RPMI8226 (cell line): ENCODE measurements at regions not wholly inside any gene's neighbourhood (a gene's known extent, or its start where the extent isn't known, plus 50 kb on each side); places are given as distances from the start of the nearest gene placed in this dataset.

Experiments used
- DNase-seq: peaks from one replicate; pipeline ENCODE4 v3.0.0-alpha.2; 2015

DNA sequence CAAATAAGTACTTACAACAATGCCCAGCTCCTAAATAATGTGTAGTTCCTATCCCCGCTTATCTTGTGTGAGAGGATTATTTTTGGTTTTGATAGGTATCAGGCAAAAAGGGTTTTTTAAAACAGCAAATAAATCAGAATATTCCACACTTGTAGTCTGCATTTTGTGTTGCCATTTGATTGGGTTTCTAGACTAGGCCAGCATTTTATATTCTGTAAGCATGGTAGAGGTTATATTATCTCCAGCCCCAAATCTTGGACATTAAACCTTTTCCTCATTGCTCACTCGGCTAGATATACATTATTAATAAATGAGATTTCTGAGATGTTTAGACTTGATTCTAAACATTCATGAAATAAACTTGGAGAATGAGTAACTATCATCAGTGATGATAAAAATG lies 165.7 kb upstream of the C1orf21 start:
- DNase-seq = no peak

DNA sequence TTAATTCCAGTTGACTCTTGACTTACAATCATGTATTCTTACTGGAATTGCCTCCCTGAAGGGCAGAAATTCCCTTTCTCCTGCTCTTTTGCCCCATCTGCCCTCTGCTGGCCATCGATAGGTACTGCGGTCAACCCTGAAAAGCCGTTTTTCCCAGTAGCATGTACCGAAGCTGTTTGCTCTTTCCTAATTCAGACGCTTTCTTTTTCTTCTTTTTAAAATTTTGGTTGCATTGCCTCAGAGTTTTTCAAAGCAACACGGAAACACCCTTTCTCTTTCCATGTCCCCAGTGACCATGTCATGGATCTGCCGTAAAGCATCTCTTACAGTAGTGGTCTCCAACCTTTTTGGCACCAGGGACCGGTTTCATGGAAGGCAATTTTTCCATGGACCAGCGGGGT lies 164.2 kb upstream of the C1orf21 start:
- DNase-seq = peak; percentile 55

DNA sequence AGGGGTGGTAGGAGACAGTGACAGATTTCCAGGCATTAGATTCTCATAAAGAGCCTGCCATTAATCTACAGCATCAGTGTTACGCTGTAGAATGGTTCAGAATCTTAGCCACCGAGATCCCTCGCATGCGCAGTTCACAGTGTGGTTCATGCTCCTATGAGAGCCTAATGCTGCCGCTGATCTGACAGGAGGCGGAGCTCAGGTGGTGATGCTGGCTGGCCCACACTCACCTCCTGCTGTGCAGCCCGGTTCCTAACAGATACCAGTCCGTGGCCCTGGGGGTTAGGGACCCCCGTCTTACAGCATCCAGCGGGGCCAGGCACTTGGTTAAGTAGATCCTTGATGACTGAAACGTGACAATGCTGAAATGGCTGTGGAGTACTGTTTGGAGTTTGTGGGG lies 163.6 kb upstream of the C1orf21 start:
- DNase-seq = no peak

DNA sequence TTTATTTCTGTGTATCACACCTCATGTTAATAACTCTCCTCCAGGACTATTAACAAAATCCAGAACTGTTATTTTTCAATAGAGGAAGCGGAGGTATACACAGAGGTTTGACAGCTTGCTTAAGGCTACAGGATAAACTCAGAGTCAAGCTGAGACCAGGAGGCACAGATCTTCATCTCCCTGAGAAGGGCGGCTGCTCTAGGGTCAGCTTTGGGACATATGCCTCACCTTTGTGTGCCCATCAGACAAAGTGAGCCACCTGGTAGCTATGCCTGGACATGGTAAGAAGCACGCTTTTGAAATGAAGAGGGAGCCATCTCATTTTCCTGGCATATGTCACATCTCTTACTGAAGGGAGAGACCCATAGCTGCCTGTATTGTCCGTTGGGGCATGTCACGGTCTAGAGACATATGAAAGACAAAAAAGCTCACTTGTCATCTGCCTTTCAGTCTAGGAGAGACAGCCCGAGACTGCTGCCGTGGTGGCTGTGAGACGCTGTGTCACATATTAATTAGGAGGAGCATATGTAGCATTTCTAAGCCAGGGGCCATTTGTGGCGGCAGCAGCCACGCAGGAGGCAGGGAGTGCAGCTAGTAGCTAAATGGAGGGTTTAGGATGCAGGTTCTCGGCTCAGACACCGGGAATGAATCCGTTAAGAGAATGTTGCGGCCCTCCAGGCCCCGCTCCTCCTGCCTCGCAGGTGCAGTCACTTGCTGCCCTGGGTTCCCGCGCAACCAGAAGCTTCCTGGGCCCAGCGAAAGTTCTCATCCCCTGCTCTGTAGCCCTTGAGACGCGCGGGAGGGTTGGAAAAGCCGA lies 161.3 kb upstream of the C1orf21 start:
- DNase-seq = no peak

DNA sequence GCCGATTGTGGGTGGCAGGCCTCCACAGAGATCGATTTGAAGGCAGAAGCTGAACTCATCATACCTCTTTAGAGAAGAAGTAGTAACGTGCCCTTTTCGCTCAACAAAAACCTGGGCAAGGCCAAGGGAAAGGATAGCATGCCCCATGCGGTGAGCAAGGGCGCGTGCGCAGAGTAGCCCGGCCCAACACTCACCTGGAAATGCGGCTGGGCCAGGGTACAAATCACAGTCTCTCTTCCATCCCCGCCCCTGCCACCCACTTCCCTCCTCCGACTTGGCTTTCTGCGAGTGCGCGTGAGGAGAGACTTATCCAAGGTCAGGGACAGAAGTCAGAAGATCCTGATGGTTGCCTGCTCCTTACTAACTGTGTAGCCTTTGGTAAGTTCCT lies 160.7 kb upstream of the C1orf21 start:
- DNase-seq = no peak

DNA sequence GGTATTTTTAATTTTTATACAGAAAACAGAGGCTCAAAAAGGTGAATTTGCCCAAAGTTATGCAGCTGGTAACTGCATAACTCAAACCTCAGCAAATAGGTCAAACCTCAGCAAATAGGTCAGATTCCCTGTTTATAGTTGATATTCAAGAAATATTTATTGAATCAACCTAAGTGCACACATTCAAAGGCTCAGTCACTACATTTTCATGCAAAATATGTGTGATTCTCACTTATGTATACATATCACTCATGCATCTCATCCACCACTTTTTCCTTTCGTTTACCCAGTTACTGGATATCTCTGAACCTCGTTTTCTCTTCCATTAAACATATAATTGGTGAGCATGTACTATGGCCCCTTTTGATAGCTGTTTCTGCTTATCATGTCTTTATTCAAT lies 158.3 kb upstream of the C1orf21 start:
- no peak for DNase-seq

DNA sequence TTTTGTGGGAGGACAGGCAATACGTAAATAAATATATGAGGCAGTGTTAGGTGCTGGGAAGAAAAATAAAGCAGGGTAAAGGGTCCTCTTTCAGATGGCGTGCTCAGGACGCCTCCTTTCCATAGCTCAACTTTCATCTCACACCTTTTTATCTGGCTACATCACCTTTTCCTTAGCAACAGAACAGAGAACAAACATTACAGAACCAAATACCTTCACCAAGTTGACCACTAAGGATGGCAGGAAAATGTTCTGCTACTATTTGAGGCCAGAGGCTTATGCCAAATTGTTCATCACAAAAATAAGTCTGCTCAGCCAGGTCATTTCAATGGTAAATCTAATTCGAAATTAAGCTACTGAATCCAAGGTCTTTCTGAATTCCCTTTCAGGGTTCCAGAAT lies 149.2 kb upstream of the C1orf21 start:
- no peak for DNase-seq

DNA sequence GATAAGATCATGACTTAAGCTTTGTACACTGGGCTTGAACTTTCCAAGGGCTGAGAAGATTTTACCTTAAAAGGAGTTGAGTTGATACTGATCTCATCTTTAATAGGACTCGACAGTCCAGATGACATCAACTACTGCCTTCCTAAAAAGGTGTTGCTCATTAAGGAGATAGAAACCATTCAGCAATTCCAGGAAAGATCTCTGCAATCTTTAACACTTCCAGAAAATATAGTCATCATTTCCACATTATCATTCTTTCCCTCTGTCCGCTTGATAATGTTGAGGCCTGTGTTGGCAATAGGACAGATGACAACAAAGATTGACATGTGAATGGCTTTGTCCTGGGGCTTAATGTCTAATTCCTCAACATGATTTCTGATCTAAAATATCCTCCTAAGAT lies 145.4 kb upstream of the C1orf21 start:
- DNase-seq = no peak

DNA sequence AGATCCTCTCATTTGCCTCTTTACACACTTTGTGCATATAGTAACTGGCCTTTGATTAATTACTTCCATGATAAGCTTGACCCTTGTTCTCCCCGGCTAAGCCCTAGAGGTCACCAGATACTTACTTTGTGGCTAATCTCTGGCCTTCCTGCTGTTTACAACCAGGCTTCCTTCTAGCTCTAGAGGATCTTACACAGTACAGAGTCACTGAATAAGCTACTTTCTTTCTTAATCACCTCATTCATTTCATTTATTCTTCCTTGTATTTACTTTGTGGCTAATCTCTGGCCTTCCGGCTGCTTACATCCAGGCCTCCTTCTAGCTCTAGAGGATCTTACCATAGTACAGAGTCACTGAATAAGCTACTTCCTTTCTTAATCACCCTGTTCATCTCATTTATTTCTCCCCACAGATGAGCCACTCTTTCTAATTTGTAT lies 144.3 kb upstream of the C1orf21 start:
- no peak for DNase-seq

DNA sequence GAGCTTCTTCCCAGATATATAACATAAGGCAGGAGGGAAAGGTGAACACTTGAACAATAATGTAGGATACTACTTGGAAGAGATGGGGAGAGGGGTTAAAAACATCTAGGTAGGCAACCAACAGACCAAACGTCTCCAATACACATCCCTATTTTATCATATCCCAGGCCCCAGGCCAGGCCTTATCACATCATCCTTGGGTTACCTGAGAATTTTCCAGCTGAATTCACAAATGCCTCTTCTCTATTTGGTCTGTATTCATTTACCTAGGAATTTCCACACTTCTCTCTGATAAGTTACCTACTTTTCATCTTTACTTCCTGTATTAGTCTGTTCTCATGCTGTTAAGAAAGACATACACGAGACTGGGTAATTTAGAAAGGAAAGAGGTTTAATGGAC lies 141.9 kb upstream of the C1orf21 start:
- no peak for DNase-seq

DNA sequence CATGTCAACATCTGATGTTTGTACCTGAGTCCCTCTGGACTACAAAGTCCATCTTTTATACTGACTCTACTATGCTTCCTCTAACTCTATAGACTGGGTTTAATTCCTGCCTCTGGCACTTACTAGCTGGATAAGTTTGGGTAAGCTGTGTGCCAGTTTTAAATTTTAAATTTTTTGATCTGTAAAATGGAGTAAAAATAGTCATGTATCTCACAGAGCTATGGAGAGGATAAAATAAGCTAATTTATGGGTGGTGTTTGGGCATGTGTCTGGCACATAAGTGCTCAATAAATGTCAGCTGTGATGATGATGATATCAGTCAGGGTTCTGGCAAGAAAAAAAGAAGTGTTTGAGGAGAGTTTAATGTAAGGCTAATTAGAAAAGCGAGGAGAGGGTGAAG lies 139.2 kb upstream of the C1orf21 start:
- DNase-seq = no peak

DNA sequence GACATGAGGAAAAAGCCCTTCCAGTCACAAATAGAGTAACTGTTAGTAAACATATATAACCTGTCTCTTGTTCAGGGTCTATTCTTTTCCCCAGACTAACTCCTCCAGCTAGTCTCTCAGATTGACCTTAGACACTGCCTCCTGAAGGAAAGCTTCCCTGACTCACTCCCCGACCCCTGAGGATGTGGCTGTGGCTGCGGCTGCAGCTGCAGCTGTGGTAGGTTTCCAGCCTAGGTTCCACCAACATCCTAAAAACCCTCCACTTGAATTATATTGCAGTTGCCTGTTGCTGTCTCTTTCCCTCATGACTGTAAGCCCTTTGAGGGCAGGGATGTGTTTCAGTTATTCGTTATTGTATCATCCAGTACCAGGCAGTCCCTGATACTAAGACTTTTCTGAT lies 132.9 kb upstream of the C1orf21 start:
- DNase-seq = no peak

DNA sequence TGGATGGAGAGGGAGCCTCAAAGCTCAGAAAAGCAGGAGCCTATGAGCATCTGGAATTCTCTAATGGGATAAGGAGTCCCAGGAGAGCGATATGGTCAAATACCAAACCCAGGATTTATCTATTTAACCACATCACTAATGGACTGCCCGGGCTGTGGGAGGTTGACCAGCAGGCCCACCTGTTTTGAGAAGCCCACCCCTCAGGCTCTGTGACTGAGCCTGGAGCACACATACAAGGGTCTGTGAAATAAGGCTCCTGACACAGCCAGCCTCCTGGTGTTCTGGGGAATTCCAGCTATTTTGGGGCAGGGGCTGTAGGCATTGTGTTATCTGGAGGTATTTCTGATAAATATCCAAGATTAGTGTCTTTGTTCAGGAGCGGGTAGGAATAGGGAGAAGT lies 132.0 kb upstream of the C1orf21 start:
- DNase-seq = no peak

DNA sequence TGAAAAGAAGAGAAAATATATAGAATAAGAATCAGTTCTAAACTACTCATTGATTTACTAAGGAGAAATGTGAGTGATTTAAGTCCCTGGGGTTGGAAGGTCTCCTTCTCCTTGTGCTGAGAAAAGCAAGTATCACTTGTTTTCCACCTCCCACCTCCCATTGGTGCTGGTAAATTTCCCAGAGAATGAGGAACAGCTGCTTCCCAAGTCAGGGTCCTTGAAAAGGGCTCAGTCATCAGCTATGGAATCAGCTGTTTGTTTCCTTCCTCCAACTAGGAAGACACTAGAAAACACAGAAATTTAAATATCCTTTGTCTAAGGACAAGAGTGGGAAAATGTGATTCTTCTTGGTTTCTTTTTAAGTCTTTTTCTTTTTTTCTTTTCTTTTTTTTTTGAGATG lies 131.3 kb upstream of the C1orf21 start:
- no peak for DNase-seq

DNA sequence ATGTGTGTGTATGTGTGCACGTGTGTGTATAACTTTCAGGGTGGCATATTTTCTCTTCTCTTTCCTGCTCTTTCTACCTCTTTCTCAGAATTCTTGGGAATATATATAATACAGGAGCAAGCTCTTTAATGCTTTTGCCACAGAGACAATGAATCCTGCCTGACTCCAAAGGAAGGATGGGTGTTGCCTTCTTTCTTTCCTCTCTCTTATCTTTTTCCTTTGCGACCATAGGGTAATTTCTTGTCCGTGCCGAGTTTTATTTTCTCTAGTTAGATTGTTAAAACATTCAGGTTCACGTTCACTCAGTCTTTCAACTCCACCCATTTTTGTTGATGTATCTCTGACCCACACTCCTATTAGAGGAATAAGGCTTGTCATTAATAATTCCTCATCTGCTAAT lies 129.0 kb upstream of the C1orf21 start:
- no peak for DNase-seq

DNA sequence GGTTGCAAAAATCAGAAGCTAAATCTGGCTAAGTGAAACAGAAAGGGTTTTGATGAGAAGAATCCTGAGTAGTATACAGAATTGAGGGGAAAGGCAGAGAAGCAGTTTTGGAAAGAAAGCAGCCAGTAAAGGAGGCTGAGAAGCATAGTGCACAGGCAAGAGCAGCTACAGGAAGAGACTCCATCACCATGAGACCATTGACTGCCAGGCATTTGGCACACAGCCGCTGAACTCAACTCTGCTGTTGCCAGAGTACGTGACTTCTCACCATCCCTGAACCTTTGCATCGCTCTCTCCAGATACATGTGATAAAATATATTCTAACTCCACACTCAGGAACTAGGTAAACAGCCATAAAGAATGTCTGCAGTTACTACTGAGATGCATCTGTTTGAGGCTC lies 128.3 kb upstream of the C1orf21 start:
- no peak for DNase-seq

DNA sequence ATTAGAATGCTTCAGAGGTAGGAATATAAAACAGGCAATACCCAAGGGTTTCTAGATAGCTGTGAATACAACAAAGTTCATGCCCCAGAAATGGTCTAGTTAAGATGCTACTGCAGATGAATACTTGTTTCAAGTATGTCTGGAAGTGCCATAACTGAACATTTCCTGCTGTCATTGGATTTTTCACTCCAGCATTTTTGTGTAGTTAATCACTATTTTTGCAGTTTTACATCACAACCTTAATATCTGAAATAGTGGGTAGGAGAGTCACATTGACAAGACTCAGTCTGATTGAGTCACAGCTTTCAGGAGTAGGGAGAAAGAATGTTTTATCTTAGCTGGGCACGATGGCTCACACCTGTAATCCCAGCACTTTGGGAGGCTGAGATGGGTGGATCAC lies 126.4 kb upstream of the C1orf21 start:
- DNase-seq = no peak

DNA sequence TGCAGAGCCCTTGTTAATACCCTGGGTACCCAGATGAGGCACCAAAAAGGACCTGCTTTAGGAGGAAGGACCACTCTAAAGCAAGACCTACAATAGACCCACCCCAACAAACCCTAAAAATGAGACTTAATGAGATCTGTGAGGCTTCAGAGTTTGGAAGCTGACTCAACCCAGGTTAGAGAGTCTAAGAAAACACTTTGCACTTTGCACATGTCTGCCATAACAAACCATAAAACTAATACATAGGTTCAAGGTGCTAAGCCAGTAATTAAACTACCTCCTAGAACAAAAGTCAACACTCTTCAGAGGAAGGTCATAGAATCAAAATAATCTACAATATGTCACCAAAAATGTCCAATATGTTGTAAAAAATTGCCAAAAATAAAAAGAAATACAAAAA lies 124.7 kb upstream of the C1orf21 start:
- no peak for DNase-seq

DNA sequence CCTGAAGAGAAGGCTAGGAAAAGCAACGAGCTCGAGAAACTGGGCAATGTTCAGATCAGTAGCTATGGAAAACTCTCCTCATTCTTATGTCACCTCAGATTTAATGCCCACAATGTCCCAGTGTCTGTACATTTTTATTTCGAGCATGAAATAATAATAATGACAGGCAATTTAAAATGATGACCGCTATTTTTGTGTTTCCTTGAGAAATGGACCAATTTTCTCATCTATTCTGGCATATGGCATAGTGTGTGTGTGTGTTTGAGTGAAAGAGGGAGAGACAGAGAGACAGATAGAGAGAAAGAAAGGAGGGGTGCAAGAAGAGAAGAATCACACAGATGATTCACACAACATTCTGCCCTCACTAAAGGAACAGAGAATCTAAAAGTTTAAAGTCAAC lies 119.1 kb upstream of the C1orf21 start:
- no peak for DNase-seq

DNA sequence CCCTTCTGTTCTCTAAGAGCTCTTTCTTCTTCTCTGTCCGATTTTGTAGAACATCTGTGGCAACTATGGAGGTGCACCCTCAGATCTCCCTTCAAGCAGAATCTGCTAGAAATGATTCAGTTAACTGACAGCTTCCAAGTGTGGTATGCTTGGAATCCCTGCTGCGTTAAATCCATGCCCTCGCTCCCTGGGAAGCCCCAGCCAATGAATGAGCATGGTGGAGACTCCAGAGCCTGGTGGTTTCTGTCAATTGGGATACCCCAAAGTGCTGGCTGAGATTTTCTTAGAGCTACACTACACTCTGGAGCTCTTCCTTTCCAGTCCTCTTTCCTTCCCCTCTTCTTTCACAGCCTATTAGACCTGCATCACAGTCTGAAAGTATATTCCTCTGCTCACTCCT lies 116.3 kb upstream of the C1orf21 start:
- DNase-seq = no peak

DNA sequence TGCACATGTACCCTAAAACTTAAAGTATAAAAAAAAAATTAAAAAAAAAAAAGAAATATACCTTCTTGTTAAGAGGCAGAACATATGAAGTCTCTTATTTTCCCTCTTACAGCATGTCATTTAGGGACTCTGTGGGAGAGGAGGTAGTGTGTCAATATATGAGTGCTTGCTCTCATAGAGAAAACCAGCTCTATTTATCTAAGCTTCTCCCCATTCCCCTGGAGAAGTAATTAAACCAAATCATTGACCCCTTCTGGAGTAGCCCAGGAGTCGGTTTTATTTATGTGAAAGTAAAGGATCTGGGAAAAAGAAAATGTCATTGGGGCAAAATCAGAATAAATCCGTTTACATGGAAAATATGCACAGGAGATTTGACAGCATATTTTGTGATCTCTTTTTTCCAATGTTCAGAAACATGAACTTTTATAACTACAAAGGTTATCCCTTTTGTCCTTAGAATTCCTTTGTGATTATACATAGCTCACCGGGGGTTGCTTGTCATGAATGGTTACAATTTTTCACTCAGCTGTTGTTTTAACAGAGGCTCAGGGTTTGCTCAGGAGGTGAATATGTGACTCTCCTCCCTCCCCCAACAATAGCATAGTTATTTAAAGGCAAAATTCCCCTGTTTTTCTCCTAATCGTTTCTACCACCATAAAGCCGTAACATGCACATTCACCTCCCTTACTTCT lies 114.5 kb upstream of the C1orf21 start:
- DNase-seq = no peak

DNA sequence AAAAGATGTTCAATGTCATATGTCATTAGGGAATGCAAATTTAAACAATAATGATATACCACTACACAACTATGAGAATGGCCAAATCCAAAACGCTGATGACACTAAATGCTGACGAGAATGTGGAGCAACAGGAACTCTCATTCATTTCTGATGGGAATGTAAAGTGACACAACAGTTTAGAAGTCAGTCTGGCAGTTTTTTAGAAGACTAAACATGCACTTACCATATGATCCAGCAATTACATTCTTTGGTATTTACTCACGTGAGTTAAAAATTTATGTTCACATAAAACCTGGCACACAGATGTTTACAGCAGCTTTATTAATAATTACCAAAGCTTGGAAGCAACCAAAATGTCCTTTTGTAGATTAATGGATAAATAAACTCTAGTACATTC lies 110.4 kb upstream of the C1orf21 start:
- no peak for DNase-seq

DNA sequence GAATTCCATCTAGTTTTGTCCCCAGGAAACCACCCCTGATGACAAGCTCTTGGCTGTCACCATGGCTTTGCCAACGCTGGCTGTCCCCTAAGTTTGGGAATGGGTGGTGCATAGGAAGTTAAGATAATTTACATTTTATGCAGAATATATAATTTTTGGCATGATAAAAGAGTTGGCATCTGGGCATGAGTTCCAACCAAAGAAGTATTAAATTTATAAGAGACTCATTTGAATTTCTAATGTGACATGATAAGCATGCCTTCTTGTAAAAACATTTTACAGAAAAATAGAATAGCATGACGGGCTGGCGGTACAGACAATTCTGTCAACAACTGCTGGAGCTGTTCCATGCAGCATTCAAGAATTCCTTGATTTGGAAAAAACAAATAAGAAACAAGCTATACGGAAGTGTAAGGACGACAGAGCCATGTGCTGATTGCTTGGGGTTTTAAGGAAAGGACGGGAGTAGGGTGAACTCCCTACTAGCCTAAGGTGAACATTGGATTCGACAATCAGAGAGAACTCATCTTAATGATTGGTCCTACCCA lies 106.8 kb upstream of the C1orf21 start:
- DNase-seq = no peak

DNA sequence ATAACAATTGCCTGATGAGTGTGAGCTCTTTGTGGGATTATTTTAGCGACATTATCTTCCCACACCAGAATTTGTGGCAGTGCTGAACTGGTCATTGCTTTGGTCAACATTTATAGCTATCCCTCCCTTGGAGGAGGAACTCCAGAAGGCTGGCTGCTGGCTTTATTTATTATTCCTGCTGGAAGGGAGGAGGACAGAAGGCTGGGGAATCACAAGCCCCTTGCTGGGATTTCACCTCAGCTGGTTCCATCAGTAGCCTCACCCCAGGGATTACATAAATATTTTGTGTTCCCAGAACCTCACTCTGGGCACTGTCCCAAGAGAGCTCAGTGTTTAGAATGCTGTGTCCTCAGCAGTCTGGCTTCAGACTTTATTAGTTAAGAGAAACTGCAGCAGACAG lies 102.8 kb upstream of the C1orf21 start:
- DNase-seq = no peak

DNA sequence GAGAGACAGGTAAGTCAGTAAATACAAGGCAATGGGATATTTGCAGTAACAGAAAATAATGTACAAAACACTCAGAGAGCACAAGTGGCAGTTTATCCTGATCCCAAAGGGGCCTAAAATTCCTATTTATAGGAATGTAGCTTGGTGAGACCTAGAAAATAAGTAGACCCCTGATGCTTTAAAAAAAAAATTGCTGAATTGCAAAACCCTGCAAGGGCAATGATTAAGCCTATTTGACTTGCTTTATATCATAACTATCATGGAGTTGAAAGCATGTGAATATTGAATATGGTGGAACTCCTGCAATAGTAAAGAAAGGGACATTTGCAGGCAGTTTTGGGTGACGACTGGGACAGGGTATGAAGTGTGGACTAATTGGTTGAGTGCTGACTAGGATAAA lies 101.9 kb upstream of the C1orf21 start:
- DNase-seq = no peak
